MG63 (cell line): ENCODE measurements at regions not wholly inside any gene's neighbourhood (a gene's known extent, or its start where the extent isn't known, plus 50 kb on each side); places are given as distances from the start of the nearest gene placed in this dataset.

Experiments used
- DNase-seq: peaks from one replicate; pipeline ENCODE4 v3.0.0-alpha.2; 2020
- H3K27me3 ChIP-seq: fragments of 250-450 bp; sonication (Bioruptor Pico); 2 replicates; pipeline ENCODE4 v1.5.1; 2020; ENCODE audit warnings: mild to moderate bottlenecking, moderate library complexity
- H3K36me3 ChIP-seq: fragments of 250-450 bp; sonication (Bioruptor Pico); 2 replicates; pipeline ENCODE4 v1.5.1; 2020; ENCODE audit warnings: mild to moderate bottlenecking, moderate library complexity
- H3K4me3 ChIP-seq: fragments of 250-450 bp; sonication (Bioruptor Pico); 2 replicates; pipeline ENCODE4 v1.5.1; 2020; ENCODE audit warnings: mild to moderate bottlenecking, moderate library complexity
- H3K9me3 ChIP-seq: fragments of 250-450 bp; sonication (Bioruptor Pico); 2 replicates; pipeline ENCODE4 v1.5.1; 2020; ENCODE audit warnings: mild to moderate bottlenecking, moderate library complexity

- Histone ChIP-seq H3K4me3 (no peak overlapping the region), H3K9me3 (no peaks in the 10 kb centered on the region), H3K27me3 (no peaks in the 10 kb centered on the region), H3K36me3 (no peaks in the 10 kb centered on the region)
- DNase-seq = peak; percentile 75
Observed at GRCh38 chr17:17398188-17398942, 78.4 kb upstream of the MED9 start.

GRCh38 chr17:17398943-17399926 is 77.6 kb upstream of the MED9 start:
- H3K9me3 ChIP-seq = no peaks in the 10 kb centered on the region
- no peaks in the 10 kb centered on the region for H3K36me3 ChIP-seq
- H3K27me3 ChIP-seq = no peaks in the 10 kb centered on the region
- no peak overlapping the region for H3K4me3 ChIP-seq
- DNase-seq = peak; percentile 44

GRCh38 chr17:17400070-17400469 is 76.7 kb upstream of the MED9 start:
- DNase-seq = no peak
- no peaks in the 10 kb centered on the region for H3K36me3 ChIP-seq
- H3K9me3 ChIP-seq = no peaks in the 10 kb centered on the region
- no peaks in the 10 kb centered on the region for H3K27me3 ChIP-seq
- H3K4me3 ChIP-seq = no peak overlapping the region

- H3K27me3 ChIP-seq = no peaks in the 10 kb centered on the region
- no peaks in the 10 kb centered on the region for H3K36me3 ChIP-seq
- no peaks in the 10 kb centered on the region for H3K9me3 ChIP-seq
- no peak for DNase-seq
- no peak overlapping the region for H3K4me3 ChIP-seq
Observed at GRCh38 chr17:17400566-17401184, 76.1 kb upstream of the MED9 start.

GRCh38 chr17:17401271-17401781 is 75.5 kb upstream of the MED9 start:
- no peaks in the 10 kb centered on the region for H3K36me3 ChIP-seq
- no peaks in the 10 kb centered on the region for H3K27me3 ChIP-seq
- peak; percentile 43 for DNase-seq
- no peak overlapping the region for H3K4me3 ChIP-seq
- H3K9me3 ChIP-seq = no peaks in the 10 kb centered on the region

- Histone ChIP-seq H3K9me3 (no peaks in the 10 kb centered on the region), H3K36me3 (no peaks in the 10 kb centered on the region), H3K27me3 (no peaks in the 10 kb centered on the region), H3K4me3 (no peak overlapping the region)
- DNase-seq = no peak
Observed at GRCh38 chr17:17402558-17402957, 74.2 kb upstream of the MED9 start.

- H3K27me3 ChIP-seq = no peaks in the 10 kb centered on the region
- H3K9me3 ChIP-seq = no peaks in the 10 kb centered on the region
- DNase-seq = no peak
- no peak overlapping the region for H3K4me3 ChIP-seq
- H3K36me3 ChIP-seq = no peaks in the 10 kb centered on the region
Observed at GRCh38 chr17:17403065-17403464, 73.7 kb upstream of the MED9 start.

GRCh38 chr17:17403899-17404576 is 72.8 kb upstream of the MED9 start:
- H3K27me3 ChIP-seq = no peaks in the 10 kb centered on the region
- H3K4me3 ChIP-seq = no peak overlapping the region
- H3K36me3 ChIP-seq = no peaks in the 10 kb centered on the region
- no peak for DNase-seq
- H3K9me3 ChIP-seq = no peaks in the 10 kb centered on the region

- no peak for DNase-seq
- no peaks in the 10 kb centered on the region for H3K36me3 ChIP-seq
- H3K9me3 ChIP-seq = no peaks in the 10 kb centered on the region
- H3K4me3 ChIP-seq = no peak overlapping the region
- H3K27me3 ChIP-seq = no peaks in the 10 kb centered on the region
Observed at GRCh38 chr17:17405673-17406072, 71.1 kb upstream of the MED9 start.

GRCh38 chr17:17406225-17406624 is 70.6 kb upstream of the MED9 start:
- no peak overlapping the region for H3K4me3 ChIP-seq
- no peaks in the 10 kb centered on the region for H3K27me3 ChIP-seq
- H3K36me3 ChIP-seq = no peaks in the 10 kb centered on the region
- no peak for DNase-seq
- no peaks in the 10 kb centered on the region for H3K9me3 ChIP-seq

GRCh38 chr17:17408236-17408794 is 68.5 kb upstream of the MED9 start:
- DNase-seq = no peak
- Histone ChIP-seq H3K9me3 (no peaks in the 10 kb centered on the region), H3K4me3 (no peak overlapping the region), H3K27me3 (no peaks in the 10 kb centered on the region), H3K36me3 (no peaks in the 10 kb centered on the region)

- no peak for DNase-seq
- Histone ChIP-seq H3K27me3 (no peaks in the 10 kb centered on the region), H3K4me3 (no peak overlapping the region), H3K9me3 (no peaks in the 10 kb centered on the region), H3K36me3 (no peaks in the 10 kb centered on the region)
Observed at GRCh38 chr17:17410357-17410756, 66.4 kb upstream of the MED9 start.

GRCh38 chr17:17411692-17412091 is 65.1 kb upstream of the MED9 start:
- Histone ChIP-seq H3K27me3 (no peaks in the 10 kb centered on the region), H3K4me3 (no peak overlapping the region), H3K9me3 (no peaks in the 10 kb centered on the region), H3K36me3 (no peaks in the 10 kb centered on the region)
- no peak for DNase-seq

- Histone ChIP-seq H3K36me3 (no peaks in the 10 kb centered on the region), H3K27me3 (no peaks in the 10 kb centered on the region), H3K4me3 (no peak overlapping the region), H3K9me3 (no peaks in the 10 kb centered on the region)
- DNase-seq = peak; percentile 60
Observed at GRCh38 chr17:17412326-17412725, 64.5 kb upstream of the MED9 start.

- Histone ChIP-seq H3K36me3 (no peaks in the 10 kb centered on the region), H3K9me3 (no peaks in the 10 kb centered on the region), H3K27me3 (no peaks in the 10 kb centered on the region), H3K4me3 (no peak overlapping the region)
- no peak for DNase-seq
Observed at GRCh38 chr17:17413215-17413792, 63.5 kb upstream of the MED9 start.

- H3K36me3 ChIP-seq = no peaks in the 10 kb centered on the region
- no peaks in the 10 kb centered on the region for H3K27me3 ChIP-seq
- peak overlapping the region; percentile 33 for H3K4me3 ChIP-seq
- no peak for DNase-seq
- H3K9me3 ChIP-seq = no peaks in the 10 kb centered on the region
Observed at GRCh38 chr17:17413821-17414220, 63.0 kb upstream of the MED9 start.
